Activated CD4-positive, alpha-beta T cell treated with anti-CD3 and anti-CD28 coated beads, Interleukin-2, amount 10 ng/mL, durations not matched to agents 7 days and 5 days (primary cell): ENCODE measurements at regions not wholly inside any gene's neighbourhood (a gene's known extent, or its start where the extent isn't known, plus 50 kb on each side); places are given as distances from the start of the nearest gene placed in this dataset.

Experiments used
- CTCF ChIA-PET: fragments of 350-600 bp; sonication (Branson Sonifier 250); formaldehyde crosslinking; loops from one replicate; lab custom pipeline; 2021; ENCODE audit warnings: antibody characterized with exemption; lab: Charles Lee
- POLR2A ChIA-PET: fragments of 350-600 bp; sonication (Branson Sonifier 250); formaldehyde crosslinking; loops from one replicate; lab custom pipeline; 2021; ENCODE audit warnings: antibody characterized with exemption; lab: Charles Lee
- DNase-seq: peaks from one replicate; pipeline ENCODE4 v3.0.0-alpha.2; 2020
- H3K27ac Mint-ChIP-seq: one replicate; pipeline ENCODE4 v1.8.0; 2021; ENCODE audit warnings: mild to moderate bottlenecking, moderate library complexity, mixed read lengths
- H3K27me3 Mint-ChIP-seq: one replicate; pipeline ENCODE4 v1.8.0; 2021; ENCODE audit warnings: mixed read lengths
- H3K36me3 Mint-ChIP-seq: one replicate; pipeline ENCODE4 v1.8.0; 2021; ENCODE audit warnings: low read depth, mixed read lengths
- H3K4me1 Mint-ChIP-seq: one replicate; pipeline ENCODE4 v1.8.0; 2021; ENCODE audit warnings: mixed read lengths
- H3K4me3 Mint-ChIP-seq: one replicate; pipeline ENCODE4 v1.8.0; 2021; ENCODE audit warnings: mild to moderate bottlenecking, moderate library complexity, mixed read lengths
- H3K9me3 Mint-ChIP-seq: one replicate; pipeline ENCODE4 v1.8.0; 2021; ENCODE audit warnings: mixed read lengths

DNA sequence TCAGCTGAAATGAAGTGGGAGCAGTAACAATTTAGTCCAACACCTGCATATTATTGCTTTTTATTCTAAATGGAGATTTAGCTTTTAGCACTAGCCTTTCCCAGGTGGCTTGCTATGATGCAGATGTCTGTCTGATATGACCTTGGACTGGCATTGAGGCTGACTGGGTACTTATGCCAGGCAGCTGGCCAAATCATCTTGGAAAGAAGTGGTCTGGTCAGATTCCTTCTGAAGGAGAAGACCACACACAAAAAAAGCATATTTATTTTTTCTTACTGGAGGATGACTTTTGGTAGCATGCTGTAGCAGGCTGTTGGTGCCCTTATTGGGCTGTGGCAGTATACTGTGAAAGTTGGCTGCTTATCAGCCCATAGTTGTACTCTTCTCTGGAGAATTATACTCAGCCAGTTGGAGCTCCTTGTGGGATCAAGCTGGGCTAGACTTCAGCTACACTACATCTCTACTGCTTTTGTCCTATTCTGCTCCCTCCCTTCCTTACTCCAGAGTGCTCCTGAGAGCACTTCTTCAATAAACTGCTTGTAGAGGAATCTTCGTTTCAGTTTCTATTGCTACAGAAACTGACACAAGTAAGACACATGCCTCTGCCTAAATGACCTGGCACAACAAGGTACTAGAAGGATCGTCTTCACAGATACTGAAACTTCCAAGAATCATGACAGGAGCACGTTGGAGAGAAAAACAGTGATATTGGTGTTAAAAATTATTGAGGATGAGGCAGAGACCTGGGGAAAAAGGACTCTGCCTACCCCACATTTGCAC is 196.8 kb upstream of the RPS6KA3 start:
- CTCF ChIA-PET = no interaction called here
- Mint-ChIP-seq H3K27ac (peak overlapping the region; percentile 5), H3K27me3 (no peaks in the 10 kb centered on the region), H3K4me3 (no peak overlapping the region), H3K9me3 (peaks cover 8% of the 10 kb centered on the region), H3K4me1 (peaks cover 20% of the 10 kb centered on the region), H3K36me3 (peaks cover 2% of the 10 kb centered on the region)
- POLR2A ChIA-PET = no interaction called here
- DNase-seq = no peak

DNA sequence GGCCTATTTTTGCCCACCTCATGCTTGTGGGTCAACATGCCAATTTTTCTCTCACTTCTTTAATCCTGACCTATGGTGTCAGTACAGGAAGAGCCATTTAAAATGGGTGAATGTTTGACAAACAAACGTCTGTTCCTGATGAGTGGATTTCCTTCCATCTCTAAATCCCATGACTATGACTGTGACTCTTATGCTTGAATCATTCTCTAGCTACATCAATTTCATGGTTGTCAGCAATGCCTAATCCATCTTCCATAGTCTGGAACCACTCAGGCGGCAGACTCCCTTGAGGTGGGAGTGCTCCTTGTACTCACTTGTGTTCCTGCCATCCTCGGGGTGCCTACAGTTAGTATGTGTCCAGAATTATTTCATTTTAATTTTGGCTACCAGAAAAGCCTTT is 194.9 kb upstream of the RPS6KA3 start:
- H3K4me3 Mint-ChIP-seq = no peak overlapping the region
- peaks cover 21% of the 10 kb centered on the region for H3K4me1 Mint-ChIP-seq
- H3K27me3 Mint-ChIP-seq = no peaks in the 10 kb centered on the region
- ChIA-PET CTCF (no interaction called here), POLR2A (no interaction called here)
- peaks cover 2% of the 10 kb centered on the region for H3K36me3 Mint-ChIP-seq
- peaks cover 11% of the 10 kb centered on the region for H3K9me3 Mint-ChIP-seq
- no peak overlapping the region for H3K27ac Mint-ChIP-seq
- no peak for DNase-seq

DNA sequence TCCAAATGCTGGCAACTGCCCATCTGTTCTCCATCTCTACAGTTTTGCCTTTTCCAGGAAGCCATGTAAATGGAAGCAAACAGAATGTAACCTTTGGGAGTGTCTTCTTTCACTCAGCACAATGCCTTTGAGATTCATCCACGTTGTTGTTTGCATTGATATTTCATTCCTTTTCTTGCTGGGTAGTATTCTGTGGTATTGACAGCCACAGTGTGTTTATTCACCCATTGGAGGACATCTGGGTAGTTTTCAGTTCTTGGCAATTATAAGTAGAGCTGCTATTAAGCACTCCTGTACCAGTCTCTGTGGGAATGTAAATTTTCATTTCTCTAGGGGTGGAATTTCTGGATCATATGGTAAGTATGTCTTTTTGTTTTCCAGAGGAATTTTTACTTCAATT is 194.3 kb upstream of the RPS6KA3 start:
- peaks cover 2% of the 10 kb centered on the region for H3K36me3 Mint-ChIP-seq
- ChIA-PET POLR2A (no interaction called here), CTCF (no interaction called here)
- DNase-seq = no peak
- H3K9me3 Mint-ChIP-seq = peaks cover 11% of the 10 kb centered on the region
- H3K4me3 Mint-ChIP-seq = no peak overlapping the region
- H3K27ac Mint-ChIP-seq = no peak overlapping the region
- peaks cover 21% of the 10 kb centered on the region for H3K4me1 Mint-ChIP-seq
- no peaks in the 10 kb centered on the region for H3K27me3 Mint-ChIP-seq

DNA sequence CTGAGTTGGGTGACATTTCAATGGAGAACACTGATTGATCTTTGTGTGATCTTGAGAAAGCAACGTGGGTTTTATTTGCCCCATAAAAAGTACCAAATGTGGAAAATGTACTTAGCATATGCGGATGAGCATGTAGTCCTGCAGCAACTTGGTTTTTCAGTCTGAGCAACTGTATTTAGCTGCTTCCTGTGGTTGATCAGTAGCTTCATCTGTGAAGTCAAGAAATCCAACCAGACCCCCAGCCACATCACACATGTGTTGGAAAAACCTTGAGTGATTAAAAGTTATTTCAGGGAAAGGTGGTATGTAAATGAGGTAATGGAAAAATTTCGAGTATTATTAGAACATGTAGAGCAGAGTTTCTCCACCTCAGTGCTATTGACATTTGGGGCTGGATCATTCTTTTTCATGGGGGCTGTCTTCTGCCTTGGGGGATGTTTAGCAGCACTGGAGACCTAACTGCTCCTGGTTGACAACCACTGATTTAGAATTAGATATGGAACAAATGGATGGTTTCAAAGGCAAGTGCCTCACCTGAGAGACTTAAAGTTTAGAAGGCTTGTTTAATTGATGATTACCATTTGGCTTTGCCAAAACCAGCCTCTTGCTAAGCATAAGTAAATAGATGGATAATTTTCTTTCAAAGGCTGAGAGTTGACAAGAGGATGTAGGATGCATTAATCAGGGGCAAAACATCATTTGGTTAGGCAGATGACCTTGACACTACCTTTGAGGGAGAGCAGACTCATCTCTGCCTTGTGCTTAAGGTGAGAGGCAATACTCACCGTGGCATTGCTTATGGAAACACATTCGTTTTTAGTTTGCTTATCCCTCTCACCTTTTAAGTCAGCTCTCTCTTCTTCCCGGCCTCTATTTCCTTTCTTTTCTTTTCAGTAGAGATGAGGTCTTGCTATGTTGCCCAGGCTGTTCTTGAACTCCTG is 193.0 kb upstream of the RPS6KA3 start:
- H3K27me3 Mint-ChIP-seq = peaks cover 2% of the 10 kb centered on the region
- H3K36me3 Mint-ChIP-seq = no peaks in the 10 kb centered on the region
- peaks cover 21% of the 10 kb centered on the region for H3K4me1 Mint-ChIP-seq
- no peak overlapping the region for H3K4me3 Mint-ChIP-seq
- CTCF ChIA-PET = no interaction called here
- no peak for DNase-seq
- H3K9me3 Mint-ChIP-seq = peaks cover 6% of the 10 kb centered on the region
- H3K27ac Mint-ChIP-seq = no peak overlapping the region
- POLR2A ChIA-PET = no interaction called here

DNA sequence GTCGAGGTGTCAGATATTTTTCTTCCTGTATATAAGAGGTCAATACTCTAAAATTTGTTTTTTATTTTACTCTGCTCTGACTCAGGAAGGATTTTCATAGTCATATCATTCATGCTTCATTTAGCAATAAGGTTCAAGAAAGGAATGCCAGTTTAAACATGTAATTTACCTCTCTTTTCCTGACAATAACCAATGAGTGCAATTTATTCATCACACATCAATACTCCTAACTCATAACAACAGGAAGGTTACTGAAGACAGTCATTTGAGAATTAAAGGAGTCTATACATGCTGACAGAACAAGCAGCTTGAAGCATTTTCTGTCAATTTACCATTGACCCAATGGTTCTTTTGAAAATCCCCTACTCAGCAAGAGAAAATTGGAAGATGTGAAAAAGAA is 190.3 kb upstream of the RPS6KA3 start:
- H3K9me3 Mint-ChIP-seq = peaks cover 6% of the 10 kb centered on the region
- ChIA-PET CTCF (no interaction called here), POLR2A (no interaction called here)
- no peak overlapping the region for H3K4me3 Mint-ChIP-seq
- peaks cover 37% of the 10 kb centered on the region for H3K4me1 Mint-ChIP-seq
- DNase-seq = no peak
- no peak overlapping the region for H3K27ac Mint-ChIP-seq
- peaks cover 4% of the 10 kb centered on the region for H3K36me3 Mint-ChIP-seq
- H3K27me3 Mint-ChIP-seq = peaks cover 2% of the 10 kb centered on the region

DNA sequence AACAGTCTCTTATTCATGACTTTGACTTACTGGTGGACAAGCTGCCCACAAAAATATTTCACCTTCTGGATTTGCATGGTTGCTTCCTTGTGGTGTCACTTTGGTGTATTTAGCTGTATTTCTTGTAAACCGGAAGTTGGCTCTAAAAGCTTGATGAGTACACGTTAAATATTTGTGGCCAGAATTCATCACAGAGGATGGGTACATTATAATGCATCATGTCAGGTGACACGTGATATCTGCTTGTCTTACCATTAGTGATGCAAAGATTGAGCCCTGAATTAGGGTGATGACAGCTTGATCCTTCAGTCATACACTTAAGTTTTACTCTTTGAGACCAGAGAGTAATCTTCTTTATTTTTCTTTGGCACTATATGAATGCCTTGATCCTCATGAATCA is 188.3 kb upstream of the RPS6KA3 start:
- Mint-ChIP-seq H3K36me3 (peaks cover 8% of the 10 kb centered on the region), H3K4me3 (no peak overlapping the region), H3K4me1 (peaks cover 44% of the 10 kb centered on the region), H3K9me3 (peaks cover 8% of the 10 kb centered on the region), H3K27me3 (peaks cover 2% of the 10 kb centered on the region), H3K27ac (no peak overlapping the region)
- POLR2A ChIA-PET = no interaction called here
- CTCF ChIA-PET = no interaction called here
- DNase-seq = no peak

DNA sequence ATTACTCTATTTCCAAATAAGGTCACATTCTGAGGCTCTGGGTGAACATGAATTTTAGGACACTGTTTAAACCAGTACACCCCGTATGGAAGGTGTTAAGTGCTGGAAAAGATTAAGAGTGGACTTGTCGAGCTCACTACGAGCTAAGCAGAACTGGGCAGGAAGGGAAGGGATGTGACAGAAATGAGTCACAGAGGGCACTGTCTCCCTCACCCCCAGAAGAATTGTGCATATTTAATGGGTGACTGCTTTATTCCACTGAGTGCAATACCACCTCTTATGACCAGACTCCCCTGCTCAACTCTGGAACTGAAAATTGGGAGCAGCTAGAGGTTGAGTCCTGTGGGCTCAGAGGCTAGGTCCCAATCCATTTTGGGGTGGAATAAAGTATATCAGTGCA is 187.4 kb upstream of the RPS6KA3 start:
- peaks cover 2% of the 10 kb centered on the region for H3K27me3 Mint-ChIP-seq
- ChIA-PET CTCF (no interaction called here), POLR2A (no interaction called here)
- peak overlapping the region; percentile 31 for H3K27ac Mint-ChIP-seq
- H3K4me1 Mint-ChIP-seq = peaks cover 40% of the 10 kb centered on the region
- H3K36me3 Mint-ChIP-seq = peaks cover 10% of the 10 kb centered on the region
- no peak for DNase-seq
- H3K4me3 Mint-ChIP-seq = no peak overlapping the region
- peaks cover 8% of the 10 kb centered on the region for H3K9me3 Mint-ChIP-seq

DNA sequence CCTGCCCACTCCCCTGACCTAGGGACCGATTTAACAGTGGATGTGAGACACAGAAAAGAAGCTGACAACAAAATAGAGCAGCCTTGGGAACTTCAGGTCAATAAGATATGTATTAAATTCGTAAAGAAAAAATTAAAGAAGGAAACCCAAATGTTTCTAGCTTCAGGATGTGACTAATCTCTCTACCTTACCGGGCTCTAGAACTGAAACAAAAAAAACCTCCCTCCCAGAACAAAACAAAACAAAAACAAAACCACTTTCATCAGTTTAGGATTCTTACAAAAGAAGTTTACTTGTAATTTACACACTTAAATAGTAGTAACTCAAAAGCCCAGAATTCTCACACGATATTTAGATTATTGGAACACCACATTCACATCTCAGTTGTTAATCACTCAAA is 185.8 kb upstream of the RPS6KA3 start:
- CTCF ChIA-PET = no interaction called here
- peaks cover 46% of the 10 kb centered on the region for H3K4me1 Mint-ChIP-seq

DNA sequence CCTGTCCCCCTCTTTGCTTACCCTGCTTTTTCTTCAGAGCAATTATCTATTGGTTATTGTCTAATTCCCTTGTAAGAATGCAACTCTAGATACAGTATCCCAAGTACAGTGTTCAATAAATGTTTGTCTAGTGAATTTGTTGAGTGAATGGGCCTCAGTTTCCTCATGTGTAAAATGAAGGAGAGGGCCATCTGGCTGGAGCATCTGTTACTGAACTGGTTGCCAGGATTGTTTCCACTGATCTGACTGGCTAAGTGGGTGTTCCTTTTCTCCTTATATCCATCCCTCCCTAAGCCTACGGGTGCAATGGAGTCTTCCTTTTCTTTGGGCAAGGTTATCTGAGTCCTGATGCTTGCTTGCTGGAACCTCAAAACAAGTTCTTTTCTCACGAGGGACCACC is 185.2 kb upstream of the RPS6KA3 start:
- no peak overlapping the region for H3K4me3 Mint-ChIP-seq
- CTCF ChIA-PET = no interaction called here
- no peak for DNase-seq
- peak overlapping the region; percentile 95 for H3K27ac Mint-ChIP-seq
- H3K36me3 Mint-ChIP-seq = peaks cover 12% of the 10 kb centered on the region
- POLR2A ChIA-PET = no interaction called here
- peaks cover 2% of the 10 kb centered on the region for H3K27me3 Mint-ChIP-seq
- H3K9me3 Mint-ChIP-seq = peaks cover 11% of the 10 kb centered on the region
- H3K4me1 Mint-ChIP-seq = peaks cover 50% of the 10 kb centered on the region

More for the DNA sequence above, 185.8 kb upstream of the RPS6KA3 start:
- no peak for DNase-seq
- POLR2A ChIA-PET = no interaction called here
- H3K36me3 Mint-ChIP-seq = peaks cover 12% of the 10 kb centered on the region
- peak overlapping the region; percentile 95 for H3K27ac Mint-ChIP-seq
- H3K4me3 Mint-ChIP-seq = peak overlapping the region; percentile 41
- peaks cover 2% of the 10 kb centered on the region for H3K27me3 Mint-ChIP-seq
- peaks cover 12% of the 10 kb centered on the region for H3K9me3 Mint-ChIP-seq

DNA sequence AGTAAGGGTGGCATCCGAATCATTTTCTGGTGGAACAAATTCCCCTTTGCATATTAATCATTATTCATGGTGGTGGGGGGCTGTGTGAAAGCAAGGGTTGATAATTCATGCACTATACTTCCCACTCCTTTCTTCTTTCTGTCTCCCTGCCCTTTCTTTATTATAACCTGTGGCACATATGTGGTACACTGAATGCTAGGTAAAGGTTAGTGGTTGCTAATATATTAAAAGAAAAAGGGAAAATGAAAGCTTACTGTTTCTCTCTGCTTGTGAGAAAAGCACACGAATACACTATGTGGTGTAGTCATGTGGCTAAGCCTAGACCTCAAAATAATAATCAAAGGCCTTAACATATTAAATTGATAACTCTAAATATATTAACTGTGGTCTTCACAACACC is 178.4 kb upstream of the RPS6KA3 start:
- no peak overlapping the region for H3K4me3 Mint-ChIP-seq
- peaks cover 2% of the 10 kb centered on the region for H3K27me3 Mint-ChIP-seq
- CTCF ChIA-PET = interaction anchor here (1.8 kb wide), 1 partner anchor 192 kb away, joined by 6 read pairs; no protein-coding TSS in a partner anchor
- H3K4me1 Mint-ChIP-seq = peaks cover 65% of the 10 kb centered on the region
- DNase-seq = no peak
- H3K27ac Mint-ChIP-seq = no peak overlapping the region
- POLR2A ChIA-PET = no interaction called here
- peaks cover 10% of the 10 kb centered on the region for H3K36me3 Mint-ChIP-seq
- peaks cover 4% of the 10 kb centered on the region for H3K9me3 Mint-ChIP-seq

DNA sequence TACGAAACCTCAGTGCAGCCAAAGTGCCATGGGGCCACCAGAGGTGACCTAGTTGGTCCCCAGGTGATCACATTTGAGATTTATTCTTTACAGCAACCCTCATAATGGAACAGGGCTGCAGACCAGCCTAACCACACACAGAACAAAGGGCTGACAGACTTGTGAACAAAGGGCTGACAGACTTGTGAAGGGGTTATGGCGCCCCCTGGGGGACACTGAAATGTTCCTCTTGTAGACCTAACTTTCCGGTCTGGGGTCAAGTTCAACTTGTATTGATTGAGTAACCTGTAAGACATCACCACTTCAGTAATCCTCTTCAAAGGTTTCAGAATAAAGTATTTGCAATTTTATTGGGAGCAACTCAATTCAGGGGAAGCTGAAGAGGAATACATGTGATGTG is 175.9 kb upstream of the RPS6KA3 start:
- H3K9me3 Mint-ChIP-seq = no peaks in the 10 kb centered on the region
- DNase-seq = peak; percentile 84
- no peak overlapping the region for H3K27ac Mint-ChIP-seq
- ChIA-PET POLR2A (no interaction called here), CTCF (interaction anchor here (0.8 kb wide), 1 partner anchor 23 kb away, joined by 3 read pairs; no protein-coding TSS in a partner anchor)
- peaks cover 2% of the 10 kb centered on the region for H3K27me3 Mint-ChIP-seq
- no peak overlapping the region for H3K4me3 Mint-ChIP-seq
- H3K4me1 Mint-ChIP-seq = peaks cover 65% of the 10 kb centered on the region
- H3K36me3 Mint-ChIP-seq = peaks cover 7% of the 10 kb centered on the region

DNA sequence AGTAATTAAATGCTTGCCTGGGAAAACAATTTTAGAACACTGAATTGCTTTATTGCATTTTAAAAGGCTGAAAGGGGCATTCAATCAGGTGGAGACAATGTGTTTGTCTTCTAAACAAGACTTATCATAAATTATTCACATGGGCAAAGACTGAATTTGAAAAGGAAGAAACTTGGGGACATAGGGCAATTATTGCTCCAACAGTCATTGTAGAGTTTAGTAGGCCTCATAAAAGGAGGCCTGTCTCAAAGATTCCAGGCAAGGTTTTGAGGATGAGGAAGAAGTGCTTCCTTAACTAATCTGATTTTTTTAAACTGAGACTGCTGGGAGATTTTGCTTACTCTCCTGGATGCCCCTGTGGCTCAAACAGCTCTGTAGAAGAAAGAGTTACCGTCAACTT is 174.4 kb upstream of the RPS6KA3 start:
- H3K4me1 Mint-ChIP-seq = peaks cover 70% of the 10 kb centered on the region
- H3K36me3 Mint-ChIP-seq = peaks cover 10% of the 10 kb centered on the region
- no peak for DNase-seq
- ChIA-PET POLR2A (no interaction called here), CTCF (no interaction called here)
- no peaks in the 10 kb centered on the region for H3K9me3 Mint-ChIP-seq
- no peak overlapping the region for H3K4me3 Mint-ChIP-seq
- H3K27me3 Mint-ChIP-seq = peaks cover 2% of the 10 kb centered on the region
- H3K27ac Mint-ChIP-seq = peak overlapping the region; percentile 57
